CD4-positive, alpha-beta T cell treated with Interleukin-10 for 1 hour (primary cell): ENCODE measurements at regions not wholly inside any gene's neighbourhood (a gene's known extent, or its start where the extent isn't known, plus 50 kb on each side); places are given as distances from the start of the nearest gene placed in this dataset.
"Not testable (repeated sequence)": the region's sequence is repeated elsewhere in the genome, so short reads cannot be mapped to it uniquely, and the experiment has no call there.

Source experiments
- DNase-seq: peaks from one replicate; pipeline ENCODE4 v3.0.0-alpha.2; 2020

DNA sequence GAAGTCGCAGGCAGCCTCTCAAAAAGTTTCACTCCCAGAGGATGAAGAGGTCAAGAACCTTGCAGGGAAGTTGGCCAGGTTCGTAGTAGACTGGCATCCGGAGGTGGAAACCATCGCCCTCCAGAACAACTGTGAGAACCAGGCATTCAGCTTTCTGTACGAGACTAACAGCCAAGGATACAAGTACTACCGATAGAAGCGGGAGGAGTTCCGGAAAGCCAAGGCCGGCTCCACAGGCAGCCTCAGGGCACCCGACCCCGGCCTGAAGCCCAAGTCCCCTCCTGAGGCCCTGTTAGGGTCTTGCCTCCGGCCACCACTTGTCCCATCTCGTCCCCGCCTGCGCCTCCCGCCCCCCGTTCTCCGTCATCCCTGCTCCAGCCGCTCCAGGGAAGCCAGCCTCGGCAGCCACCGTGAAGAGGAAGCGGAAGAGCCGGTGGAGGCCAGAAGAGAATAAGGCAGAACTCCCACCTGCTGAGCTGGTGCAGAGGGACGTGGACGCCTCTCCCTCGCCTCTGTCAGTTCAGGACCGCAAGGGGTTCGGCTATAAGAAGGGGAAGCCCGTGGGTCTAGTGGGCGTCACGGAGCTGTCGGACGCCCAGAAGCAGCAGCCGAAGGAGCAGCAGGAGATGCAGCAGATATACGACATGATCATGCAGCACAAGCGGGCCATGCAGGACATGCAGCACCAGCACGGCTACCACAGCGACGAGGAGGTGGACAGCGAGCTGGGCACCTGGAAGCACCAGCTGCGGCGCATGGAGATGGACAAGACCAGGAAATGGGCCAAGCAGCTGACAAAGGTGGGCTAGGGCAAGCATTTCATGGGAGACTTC lies 366.8 kb upstream of the ATXN7L3B start:
- DNase-seq = no peak

DNA sequence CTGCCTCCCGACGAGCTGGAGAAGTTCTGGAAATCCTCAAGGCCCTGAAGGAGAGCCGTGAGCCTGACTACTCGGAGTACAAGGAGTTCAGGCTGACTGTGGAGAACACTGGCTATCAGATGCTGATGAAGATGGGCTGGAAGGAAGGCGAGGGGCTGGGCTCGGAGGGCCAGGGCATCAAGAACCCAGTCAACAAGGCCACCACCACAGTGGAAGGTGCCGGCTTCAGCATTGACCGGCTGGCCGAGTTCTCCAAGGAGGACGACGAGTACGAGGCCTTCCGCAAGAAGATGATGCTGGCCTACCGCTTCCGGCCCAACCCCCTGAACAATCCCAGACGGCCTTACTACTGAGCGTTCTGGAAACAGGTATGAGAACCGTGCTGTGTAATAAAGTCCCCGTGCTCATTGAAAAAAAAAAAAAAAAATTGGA lies 366.1 kb upstream of the ATXN7L3B start:
- DNase-seq = no peak

DNA sequence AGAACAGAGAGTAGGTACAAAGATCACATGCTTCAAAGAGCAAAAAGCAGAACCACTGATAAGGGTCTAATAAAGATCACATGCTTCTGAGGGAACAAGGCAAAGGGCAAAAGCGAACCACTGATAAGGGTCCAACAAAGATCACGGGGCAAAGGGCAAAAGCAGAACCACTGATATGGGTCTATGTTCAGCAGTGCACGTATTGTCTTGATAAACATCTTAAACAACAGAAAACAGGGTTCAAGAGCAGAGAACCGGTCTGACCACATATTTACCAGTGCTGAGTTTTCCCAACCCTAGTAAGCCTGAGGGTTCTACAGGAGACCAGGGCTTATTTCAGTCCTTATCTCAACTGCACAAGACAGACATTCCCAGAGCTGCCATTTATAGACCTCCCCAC lies 362.7 kb upstream of the ATXN7L3B start:
- DNase-seq = not testable (repeated sequence)

DNA sequence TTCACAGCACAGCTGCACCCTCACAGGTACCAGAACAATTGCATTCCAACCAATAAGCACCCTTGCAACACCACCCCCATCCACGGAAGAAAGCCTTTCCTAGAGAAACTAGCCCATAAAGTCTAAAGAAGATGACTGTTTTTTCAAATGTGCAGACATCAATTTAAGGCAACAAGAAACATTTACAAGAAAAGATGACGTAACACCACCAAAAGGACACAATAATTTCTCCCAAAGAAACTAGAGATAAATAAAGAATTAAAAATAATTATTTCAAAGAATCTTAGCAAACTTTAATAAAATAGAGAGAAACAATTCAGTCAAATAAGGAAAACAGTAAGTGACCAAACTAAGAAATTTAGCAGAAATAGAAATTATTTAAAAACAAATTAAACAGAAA lies 352.3 kb upstream of the ATXN7L3B start:
- no peak for DNase-seq

DNA sequence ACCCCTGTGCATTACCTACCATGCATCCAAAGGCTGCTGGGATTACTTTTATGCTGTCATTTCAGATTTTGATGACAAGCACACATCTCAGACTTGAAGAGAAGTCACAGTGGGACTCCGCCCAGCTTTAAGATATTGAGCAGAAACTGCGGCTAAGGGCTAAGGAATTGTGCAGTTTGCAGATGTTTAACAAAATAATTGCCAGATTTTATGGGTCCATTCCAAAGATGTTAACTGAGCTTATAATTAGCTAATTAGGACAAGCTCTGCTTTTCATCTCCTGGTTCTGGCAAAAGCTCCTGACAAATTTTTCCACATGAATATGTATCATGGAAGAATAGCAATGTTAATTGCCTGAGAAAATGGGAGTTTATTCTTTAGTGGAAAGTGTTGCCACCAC lies 344.4 kb upstream of the ATXN7L3B start:
- DNase-seq = no peak

DNA sequence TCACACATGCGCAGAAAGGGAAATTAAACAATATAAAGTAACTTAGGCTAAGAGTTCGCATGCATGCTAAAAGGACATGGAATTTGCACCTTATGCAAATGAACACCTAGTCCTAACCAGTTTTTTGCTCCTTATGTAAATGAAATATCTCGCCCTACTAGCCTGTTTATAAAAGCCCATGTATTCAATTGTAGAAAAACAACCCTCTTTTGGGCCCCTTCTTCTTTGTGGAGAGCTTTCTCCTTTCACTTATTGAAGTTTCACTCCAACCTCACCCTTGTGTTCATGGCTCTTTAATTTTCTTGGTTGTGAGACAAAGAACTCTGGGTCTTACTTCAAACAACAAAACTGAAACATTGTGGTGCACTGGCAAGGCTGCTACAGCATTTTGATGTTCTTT lies 333.4 kb upstream of the ATXN7L3B start:
- no peak for DNase-seq

DNA sequence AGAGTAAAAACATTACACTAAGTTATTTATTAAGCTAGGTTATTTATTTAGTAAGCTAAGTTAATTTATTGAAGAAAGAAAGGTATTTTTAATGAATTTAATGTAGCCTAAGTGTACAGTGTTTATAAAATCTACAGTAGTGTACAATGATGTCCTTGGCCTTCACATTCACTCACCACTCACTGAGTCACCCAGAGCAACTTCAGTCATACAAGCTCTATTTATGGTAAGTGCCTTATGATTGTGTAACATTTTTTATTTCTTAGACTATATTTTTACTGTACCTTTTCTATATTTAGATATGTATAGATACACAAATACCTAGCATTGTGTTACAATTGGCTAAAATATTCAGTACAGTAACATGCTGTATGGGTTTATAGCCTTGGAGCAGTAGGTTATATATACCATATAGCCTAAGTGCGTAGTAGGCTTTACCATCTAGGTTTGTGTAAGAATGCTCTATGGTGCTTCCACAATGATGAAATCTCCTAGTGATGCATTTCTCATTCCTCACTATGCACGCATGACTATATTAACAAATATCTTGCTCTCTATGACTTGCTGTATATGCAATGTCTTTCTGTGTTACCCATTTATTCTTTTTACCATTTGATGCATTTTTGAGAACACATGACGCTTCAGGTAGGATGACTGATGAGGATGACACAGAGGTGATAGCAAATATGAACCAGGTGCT lies 309.6 kb upstream of the ATXN7L3B start:
- no peak for DNase-seq

DNA sequence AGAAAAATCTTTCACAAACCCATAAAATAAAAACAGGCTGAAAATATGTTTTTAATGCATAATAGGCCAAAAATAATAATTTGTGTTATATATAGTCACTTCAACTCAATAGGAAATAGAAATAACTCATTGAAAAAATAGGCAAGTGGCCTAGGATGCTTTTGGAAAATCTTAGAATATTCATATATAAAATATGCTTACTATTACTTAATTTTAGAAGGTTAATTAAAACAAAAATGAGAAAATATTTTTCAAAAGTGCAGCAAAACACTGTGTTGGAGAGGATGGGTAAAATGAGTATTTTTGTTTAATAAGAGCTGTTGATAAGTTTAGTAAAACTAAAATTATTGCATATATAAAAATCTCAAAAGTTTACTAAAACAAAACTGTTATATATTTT lies 308.0 kb upstream of the ATXN7L3B start:
- no peak for DNase-seq

DNA sequence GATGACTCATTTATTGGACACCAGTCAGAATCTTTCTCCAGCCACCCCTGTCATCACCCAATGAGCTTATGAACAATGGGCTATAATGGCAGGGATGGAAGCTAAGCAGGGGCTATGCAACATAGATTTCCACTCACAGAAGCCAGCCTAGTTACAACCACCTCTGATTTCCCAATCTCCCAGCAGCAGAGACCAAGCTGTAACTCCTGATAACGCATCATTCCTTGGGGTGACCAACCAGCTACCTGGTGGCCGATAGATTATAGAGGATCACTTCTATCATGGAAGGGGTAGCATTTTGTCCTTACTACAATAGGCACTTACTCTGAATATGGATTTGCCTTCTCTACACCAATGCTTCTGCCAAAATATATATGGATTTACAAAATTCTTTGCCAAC lies 302.3 kb upstream of the ATXN7L3B start:
- no peak for DNase-seq

DNA sequence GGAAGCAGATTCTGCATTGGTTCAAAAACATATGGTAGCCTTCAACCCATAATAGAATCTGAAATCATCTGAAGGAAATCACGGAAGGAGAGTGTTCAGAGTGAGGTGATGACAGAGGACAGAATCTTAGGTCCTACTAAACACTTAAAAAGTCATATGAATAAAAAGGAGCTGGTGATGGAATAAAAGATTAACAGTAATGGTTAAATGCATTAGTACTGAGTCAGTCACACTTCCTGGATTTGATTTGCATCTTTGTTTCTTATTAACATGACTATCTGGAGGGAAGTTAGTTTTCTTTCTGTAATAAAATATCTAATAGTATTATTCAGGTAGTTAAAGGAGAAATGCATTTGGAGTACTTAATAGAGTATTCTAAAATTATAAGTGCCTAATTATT lies 296.3 kb upstream of the ATXN7L3B start:
- no peak for DNase-seq

DNA sequence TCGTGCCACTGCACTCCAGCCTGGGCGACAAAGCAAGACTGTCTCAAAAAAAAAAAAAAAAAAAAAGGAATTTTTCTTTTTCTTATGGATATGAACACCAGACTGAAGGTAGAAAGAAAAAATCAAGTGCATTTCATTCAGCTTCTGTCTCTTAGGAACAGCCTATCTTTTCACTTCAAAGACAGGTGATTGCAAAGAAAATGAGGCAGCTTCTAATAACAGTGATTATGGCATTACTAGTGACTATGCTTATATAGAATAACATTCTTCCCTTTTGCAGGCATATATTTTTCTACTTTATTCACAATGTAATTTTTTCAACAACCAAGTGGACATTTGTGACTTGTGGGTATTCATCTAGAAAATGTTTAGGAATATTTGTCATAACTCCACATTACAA lies 295.5 kb upstream of the ATXN7L3B start:
- DNase-seq = no peak

DNA sequence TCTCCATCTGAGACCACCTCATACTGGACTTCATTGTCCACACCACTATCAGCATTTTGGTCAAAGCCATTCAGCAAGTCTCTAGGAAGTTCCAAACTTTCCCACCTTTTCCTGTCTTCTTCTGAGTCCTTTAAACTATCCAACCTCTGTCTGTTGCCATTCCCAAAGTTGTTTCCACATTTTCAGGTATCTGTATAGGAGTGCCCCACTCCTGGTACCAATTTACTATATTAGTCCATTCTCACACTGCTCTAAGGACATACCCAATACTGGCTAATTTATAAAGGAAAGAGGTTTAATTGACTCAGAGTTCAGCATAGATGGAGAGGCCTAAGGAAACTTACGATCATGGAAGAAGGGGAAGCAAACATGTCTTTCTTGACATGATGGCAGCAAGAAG lies 292.2 kb upstream of the ATXN7L3B start:
- no peak for DNase-seq

DNA sequence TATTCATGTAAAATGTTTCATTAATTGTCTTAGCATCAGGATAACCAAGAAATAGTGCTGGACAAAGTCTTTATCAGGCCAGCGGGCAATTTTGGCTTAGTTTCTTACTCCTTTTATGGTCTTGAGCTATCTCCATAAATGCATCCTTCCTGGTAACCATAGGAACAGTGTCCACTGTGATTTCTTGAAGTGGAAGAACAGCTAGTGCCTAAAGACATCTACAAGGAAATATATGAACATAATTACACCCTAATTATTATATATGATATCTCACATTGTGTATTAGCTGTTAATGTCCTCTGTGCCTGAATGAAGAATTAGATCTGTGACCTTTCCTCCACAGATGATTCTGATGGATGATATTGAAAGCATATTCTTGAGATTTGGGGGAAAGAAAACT lies 286.7 kb upstream of the ATXN7L3B start:
- no peak for DNase-seq

DNA sequence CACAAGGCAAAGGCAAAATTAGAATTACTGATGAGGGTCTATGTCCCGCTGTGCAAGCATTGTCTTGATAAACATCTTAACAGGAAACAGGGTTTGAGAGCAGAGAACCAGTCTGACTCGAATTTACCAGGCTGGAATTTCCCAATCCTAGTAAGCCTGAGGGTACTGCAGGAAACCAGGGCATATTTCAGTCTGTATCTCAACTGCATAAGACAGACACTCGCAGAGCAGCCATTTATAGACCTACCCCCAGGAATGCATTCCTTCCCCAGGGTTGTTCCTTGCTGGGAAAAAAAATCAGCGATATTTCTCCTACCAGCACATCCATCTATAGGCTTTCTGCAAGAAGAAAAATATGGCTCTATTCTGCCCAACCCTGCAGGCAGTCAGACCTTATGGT lies 283.8 kb upstream of the ATXN7L3B start:
- not testable (repeated sequence) for DNase-seq

DNA sequence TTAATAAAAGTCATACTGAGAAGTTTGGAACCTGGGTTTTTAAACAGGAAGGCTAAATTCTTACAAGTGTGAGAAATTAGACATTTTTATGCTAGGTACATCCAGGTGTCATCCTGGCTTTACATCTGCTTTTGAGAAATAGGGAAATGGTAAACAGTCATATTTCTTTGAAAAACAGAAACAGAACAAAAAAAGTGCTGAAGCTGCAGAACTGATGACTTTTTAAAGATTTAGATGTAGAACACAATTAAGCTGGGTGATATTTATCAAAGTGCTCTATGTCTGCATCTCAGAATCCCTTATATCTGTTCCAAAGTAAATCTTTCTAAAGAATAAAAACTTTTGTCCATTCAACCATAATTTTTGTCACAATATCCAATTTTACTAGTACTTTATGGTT lies 282.9 kb upstream of the ATXN7L3B start:
- no peak for DNase-seq

DNA sequence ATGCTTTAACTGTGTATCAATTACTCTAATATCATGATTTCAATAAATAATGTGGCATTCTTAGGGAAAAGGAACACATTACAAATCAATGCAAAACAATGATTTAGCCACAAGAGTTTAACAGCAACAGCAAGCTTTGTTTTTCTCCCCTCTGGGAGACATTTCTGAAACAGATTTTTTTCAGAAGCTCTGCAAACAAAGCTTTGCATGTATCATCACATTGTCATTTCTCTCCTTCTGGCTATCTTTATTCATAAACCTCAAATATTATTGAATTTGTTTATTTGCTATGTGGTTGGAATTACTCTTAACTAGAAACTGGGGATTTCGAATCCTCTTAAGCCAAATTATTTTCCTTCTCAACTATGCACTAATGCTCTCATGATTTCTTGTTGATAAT lies 278.4 kb upstream of the ATXN7L3B start:
- DNase-seq = no peak

DNA sequence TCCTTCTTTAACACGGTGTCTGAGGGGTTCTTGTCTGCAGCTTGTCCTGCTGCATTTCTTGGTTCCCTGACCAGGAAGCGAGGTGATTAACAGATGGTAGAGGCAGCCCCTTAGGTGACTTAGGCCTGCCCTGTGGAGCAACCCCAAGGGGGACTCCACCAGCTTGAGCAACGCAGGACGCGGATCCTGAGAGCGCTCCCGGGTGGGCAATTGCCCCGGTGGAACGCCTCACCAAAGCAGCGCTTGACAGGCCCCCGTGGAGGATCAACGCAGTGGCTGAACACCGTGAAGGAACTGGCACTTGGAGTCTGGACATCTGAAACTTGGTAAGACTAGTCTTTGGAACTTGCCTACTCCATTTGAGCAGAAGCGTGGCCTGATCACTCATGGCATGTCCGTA lies 272.9 kb upstream of the ATXN7L3B start:
- no peak for DNase-seq

DNA sequence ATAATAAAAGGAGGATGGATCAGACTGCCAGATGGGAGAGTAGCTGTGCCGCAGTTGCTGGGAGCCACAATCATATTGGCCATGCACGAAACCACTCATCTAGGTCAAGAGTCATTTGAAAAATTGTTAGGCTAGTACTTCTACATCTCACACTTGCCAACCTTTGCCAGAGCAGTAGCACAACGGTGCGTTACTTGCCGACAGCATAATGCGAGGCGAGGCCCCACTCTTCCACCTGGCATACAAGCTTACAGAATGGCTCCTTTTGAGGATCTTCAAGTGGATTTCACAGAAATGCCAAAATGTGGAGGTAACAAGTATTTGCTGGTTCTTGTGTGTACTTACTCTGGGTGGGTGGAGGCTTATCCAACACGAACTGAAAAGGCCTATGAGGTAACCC lies 268.3 kb upstream of the ATXN7L3B start:
- not testable (repeated sequence) for DNase-seq

DNA sequence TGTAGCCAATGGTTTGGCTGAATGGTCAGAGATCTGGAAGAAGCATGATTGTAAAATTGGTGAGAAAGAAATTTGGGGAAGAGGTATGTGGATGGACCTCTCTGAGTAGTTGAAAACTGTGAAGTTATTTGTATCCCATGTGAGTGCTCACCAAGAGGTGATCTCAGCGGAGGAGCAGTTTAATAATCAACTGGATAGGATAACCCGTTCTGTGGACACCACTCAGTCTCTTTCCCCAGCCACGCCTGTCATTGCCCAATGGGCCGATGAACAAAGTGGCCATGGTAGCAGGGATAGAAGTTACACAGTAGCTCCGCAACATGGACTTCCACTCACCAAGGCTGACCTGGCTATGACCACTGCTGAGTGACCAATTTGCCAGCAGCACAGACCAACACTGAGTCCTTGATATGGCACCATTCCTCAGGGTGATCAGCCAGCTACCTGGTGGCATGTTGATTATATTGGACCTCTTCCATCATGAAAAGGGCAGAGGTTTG lies 257.4 kb upstream of the ATXN7L3B start:
- no peak for DNase-seq

DNA sequence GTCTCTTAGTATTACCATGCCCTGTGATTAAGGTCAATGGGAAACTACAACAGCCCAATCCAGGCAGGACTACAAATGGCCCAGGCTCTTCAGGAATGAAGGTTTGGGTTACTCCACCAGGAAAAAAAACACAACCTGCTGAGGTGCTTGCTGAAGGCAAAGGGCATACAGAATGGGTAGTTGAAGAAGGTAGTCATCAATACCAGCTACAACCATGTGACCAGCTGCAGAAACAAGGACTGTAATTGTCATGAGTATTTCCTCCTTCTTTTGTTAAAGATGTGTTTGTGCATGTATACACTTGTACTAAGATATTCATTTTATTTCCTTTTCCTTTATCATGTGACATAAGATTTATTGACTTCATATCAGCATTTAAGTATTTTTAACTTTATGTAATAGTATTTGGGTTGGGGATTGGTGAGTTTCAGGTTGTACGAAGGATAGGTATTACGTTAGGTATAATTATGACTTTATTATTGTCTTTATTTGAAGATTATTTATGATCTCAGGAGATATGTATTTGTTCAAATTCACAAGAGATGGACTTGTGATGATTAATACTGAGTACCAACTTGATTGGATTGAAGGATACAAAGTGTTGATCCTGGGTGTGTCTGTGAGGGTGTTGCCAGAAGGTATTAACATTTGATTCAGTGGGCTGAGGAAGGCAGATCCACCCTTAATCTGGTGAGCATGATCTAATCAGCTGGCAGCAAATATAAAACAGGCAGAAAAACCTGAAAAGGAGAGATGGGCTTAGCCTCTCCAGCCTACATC lies 256.0 kb upstream of the ATXN7L3B start:
- not testable (repeated sequence) for DNase-seq

DNA sequence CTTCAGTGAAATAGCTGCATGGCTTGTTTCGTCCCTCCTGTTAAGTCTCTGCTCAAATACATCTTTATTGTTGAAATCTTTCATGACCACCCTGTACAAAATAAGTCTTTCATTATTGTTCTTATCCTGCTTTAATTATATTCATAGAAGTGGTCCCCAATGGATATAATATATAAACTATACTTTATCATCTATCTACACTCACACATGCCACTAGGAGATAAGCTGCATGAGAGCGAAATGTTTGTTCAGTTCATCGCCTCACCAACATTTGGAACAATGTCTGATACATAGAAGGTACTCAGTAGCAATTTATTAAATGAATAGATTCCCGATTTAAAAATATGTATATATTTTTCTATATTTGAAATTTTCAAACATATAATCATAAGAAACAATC lies 254.0 kb upstream of the ATXN7L3B start:
- DNase-seq = no peak

DNA sequence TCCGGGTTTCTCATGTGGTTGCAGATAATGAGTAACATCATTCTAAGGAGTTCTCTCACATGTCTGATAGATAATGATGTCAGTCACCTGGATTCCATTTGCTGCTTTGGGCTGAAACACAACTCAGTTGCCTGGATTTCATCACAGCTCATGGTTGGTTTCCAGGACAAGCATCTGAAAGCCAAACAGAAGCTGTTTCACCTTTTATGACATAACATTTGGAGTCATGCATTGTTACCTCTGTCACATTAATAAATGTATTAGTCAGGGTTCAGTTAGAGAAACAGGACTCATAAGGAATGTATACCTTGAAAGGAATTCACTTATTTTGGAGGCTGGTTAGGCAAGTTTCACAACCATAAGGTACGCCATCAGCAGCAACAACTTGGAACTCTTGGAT lies 251.9 kb upstream of the ATXN7L3B start:
- DNase-seq = no peak

DNA sequence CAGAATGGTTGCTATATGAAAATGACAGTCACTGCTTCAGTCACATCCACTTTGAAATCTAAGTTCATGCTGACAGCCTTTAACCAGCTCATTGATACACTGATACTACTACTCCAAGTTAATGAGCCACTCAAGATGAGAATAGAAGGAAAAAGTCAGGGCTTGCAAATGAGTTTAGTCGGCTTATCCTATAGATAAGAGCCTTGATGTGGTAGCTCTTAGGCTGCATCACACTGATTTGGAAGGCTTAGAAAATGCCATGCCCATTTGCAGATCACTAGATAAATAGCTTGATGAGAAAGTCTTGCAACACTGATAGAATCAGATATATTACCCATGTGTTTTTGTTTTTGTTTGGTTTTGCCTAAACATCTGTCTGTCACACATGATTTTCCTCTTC lies 251.4 kb upstream of the ATXN7L3B start:
- no peak for DNase-seq
